ENCODE measurements at regions not wholly inside any gene's neighbourhood (a gene's known extent, or its start where the extent isn't known, plus 50 kb on each side); places are given as distances from the start of the nearest gene placed in this dataset.
"Not testable (repeated sequence)": the region's sequence is repeated elsewhere in the genome, so short reads cannot be mapped to it uniquely, and the experiment has no call there.

- no peak for TF ChIP-seq CTCF (IDR thresholded peaks at IDR 0.05)
- no peaks in the 10 kb centered on the region for H3K27me3 Mint-ChIP-seq (ENCODE audit: low read depth)
- H3K9me3 Mint-ChIP-seq (ENCODE audit: low read depth): peaks cover 25% of the 10 kb centered on the region
- no peak for DNase-seq (ENCODE audit: low spot score)
- H3K36me3 Mint-ChIP-seq (ENCODE audit: low read depth): no peaks in the 10 kb centered on the region
- no peaks in the 10 kb centered on the region for H3K4me1 Mint-ChIP-seq (ENCODE audit: low read depth)
- H3K4me3 Mint-ChIP-seq (ENCODE audit: unreplicated experiment): no peak overlapping the region
- H3K27ac Mint-ChIP-seq (ENCODE audit: unreplicated experiment): no peak overlapping the region
Observed at GRCh38 chr5:51159606-51160005, 223.6 kb upstream of the ISL1 start.

- Mint-ChIP-seq H3K4me3 (ENCODE audit: unreplicated experiment) (no peak overlapping the region), H3K27me3 (ENCODE audit: low read depth) (no peaks in the 10 kb centered on the region), H3K4me1 (ENCODE audit: low read depth) (no peaks in the 10 kb centered on the region), H3K27ac (ENCODE audit: unreplicated experiment) (no peak overlapping the region), H3K36me3 (ENCODE audit: low read depth) (no peaks in the 10 kb centered on the region), H3K9me3 (ENCODE audit: low read depth) (peaks cover 29% of the 10 kb centered on the region)
- TF ChIP-seq CTCF (IDR thresholded peaks at IDR 0.05): no peak
- no peak for DNase-seq (ENCODE audit: low spot score)
Observed at GRCh38 chr5:51162245-51162644, 221.0 kb upstream of the ISL1 start.

GRCh38 chr5:51165621-51166020 is 217.6 kb upstream of the ISL1 start:
- H3K9me3 Mint-ChIP-seq (ENCODE audit: low read depth): peaks cover 28% of the 10 kb centered on the region
- not testable (repeated sequence) for H3K27me3 Mint-ChIP-seq (ENCODE audit: low read depth); H3K4me1 Mint-ChIP-seq (ENCODE audit: low read depth); H3K27ac Mint-ChIP-seq (ENCODE audit: unreplicated experiment); DNase-seq (ENCODE audit: low spot score); H3K36me3 Mint-ChIP-seq (ENCODE audit: low read depth); H3K4me3 Mint-ChIP-seq (ENCODE audit: unreplicated experiment)

GRCh38 chr5:51172903-51173626 is 210.2 kb upstream of the ISL1 start:
- no peaks in the 10 kb centered on the region for H3K4me1 Mint-ChIP-seq (ENCODE audit: low read depth)
- no peak for DNase-seq (ENCODE audit: low spot score)
- no peak for TF ChIP-seq CTCF (IDR thresholded peaks at IDR 0.05)
- no peak overlapping the region for H3K27ac Mint-ChIP-seq (ENCODE audit: unreplicated experiment)
- no peaks in the 10 kb centered on the region for H3K27me3 Mint-ChIP-seq (ENCODE audit: low read depth)
- no peaks in the 10 kb centered on the region for H3K36me3 Mint-ChIP-seq (ENCODE audit: low read depth)
- H3K9me3 Mint-ChIP-seq (ENCODE audit: low read depth): no peaks in the 10 kb centered on the region
- no peak overlapping the region for H3K4me3 Mint-ChIP-seq (ENCODE audit: unreplicated experiment)

DNA sequence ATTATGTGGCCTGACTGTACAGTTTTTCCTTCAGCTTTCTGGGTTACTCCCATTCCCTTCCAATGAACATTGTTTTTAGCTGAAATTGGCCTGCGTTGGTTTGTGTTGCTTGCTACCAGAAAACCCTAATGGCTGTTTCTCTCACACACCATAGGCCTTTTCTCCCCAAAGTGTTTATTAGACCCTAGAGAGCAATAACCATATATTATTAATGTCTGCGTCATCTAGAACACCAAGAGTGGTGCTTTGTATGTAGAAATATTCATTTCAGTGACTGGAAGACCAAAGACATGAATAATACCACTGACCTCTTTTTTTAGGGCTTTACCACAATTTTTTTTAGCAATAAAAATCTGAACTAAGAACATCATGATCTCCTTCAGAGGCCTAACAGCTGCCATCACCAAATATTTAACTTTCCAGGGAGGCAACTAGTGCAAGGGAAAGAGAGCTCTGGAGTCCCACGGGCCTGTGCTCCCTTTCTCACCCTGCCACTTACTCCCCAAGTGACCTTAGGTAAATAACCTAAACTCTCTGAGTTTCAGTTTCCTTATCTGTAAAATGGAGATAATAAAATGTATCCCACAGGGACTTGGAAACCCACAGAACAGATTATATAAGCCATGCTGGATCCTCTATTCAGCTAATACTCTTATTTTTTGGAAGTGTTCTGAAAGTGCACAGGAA is 201.9 kb upstream of the ISL1 start:
- no peaks in the 10 kb centered on the region for H3K4me1 Mint-ChIP-seq (ENCODE audit: low read depth)
- H3K27me3 Mint-ChIP-seq (ENCODE audit: low read depth): peaks cover 4% of the 10 kb centered on the region
- no peak overlapping the region for H3K27ac Mint-ChIP-seq (ENCODE audit: unreplicated experiment)
- H3K9me3 Mint-ChIP-seq (ENCODE audit: low read depth): no peaks in the 10 kb centered on the region
- H3K36me3 Mint-ChIP-seq (ENCODE audit: low read depth): no peaks in the 10 kb centered on the region
- no peak for DNase-seq (ENCODE audit: low spot score)
- no peak overlapping the region for H3K4me3 Mint-ChIP-seq (ENCODE audit: unreplicated experiment)
- TF ChIP-seq CTCF (IDR thresholded peaks at IDR 0.05): no peak
